Prostate gland (tissue), 2 donors: ENCODE measurements at regions not wholly inside any gene's neighbourhood (a gene's known extent, or its start where the extent isn't known, plus 50 kb on each side); places are given as distances from the start of the nearest gene placed in this dataset.

Source experiments
- POLR2A ChIP-seq: fragments of 450-650 bp; IDR thresholded peaks from one replicate; pipeline ENCODE4 v1.6.1; 2016; ENCODE audit warnings: antibody characterized with exemption, mild to moderate bottlenecking
- TF ChIP-seq, protein P1 (sequence below), 4 experiments: fragments of 200-600 bp in 2 of 4; fragments of 450-650 bp in 2 of 4; sonication (generic) in 2 of 4; IDR thresholded peaks; 1 replicate in 3 of 4; 2 replicates in 1 of 4; pipeline ENCODE4 v1.5.1; 2016 to 2019; ENCODE audit warnings: antibody characterized with exemption in 4 of 4, mild to moderate bottlenecking in 2 of 4, moderate library complexity in 2 of 4

DNA sequence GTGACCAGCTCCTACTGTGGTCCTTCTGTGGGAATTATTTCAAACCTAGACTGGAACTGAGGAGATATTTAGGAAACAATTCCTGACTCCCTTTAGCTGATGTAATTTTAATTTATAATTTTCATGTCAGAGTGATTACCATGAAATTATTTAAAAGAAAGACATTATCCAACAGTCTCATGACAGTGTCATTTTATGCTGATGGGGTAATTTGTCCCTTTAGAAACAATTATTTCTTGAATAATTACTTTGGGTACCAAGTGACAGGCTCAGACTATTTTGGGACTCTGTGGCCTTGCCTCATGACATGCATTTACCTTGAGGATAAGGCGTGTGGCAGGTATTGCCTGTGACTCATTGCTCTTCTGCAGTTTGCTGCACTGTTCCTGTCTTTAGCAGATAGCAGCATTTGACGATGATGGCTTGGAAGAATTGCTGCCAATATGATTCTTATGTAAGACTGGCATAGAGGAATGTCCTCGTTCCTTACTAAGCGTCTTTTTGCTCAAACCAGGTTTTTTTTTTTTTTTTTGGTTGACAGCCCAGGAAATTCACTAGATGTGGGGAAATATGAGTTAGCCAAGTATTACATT is 206.0 kb upstream of the HMCN1 start:
- TF ChIP-seq, protein P1, sequence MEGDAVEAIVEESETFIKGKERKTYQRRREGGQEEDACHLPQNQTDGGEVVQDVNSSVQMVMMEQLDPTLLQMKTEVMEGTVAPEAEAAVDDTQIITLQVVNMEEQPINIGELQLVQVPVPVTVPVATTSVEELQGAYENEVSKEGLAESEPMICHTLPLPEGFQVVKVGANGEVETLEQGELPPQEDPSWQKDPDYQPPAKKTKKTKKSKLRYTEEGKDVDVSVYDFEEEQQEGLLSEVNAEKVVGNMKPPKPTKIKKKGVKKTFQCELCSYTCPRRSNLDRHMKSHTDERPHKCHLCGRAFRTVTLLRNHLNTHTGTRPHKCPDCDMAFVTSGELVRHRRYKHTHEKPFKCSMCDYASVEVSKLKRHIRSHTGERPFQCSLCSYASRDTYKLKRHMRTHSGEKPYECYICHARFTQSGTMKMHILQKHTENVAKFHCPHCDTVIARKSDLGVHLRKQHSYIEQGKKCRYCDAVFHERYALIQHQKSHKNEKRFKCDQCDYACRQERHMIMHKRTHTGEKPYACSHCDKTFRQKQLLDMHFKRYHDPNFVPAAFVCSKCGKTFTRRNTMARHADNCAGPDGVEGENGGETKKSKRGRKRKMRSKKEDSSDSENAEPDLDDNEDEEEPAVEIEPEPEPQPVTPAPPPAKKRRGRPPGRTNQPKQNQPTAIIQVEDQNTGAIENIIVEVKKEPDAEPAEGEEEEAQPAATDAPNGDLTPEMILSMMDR (IDR thresholded peaks at IDR 0.05): no peak
- no peak for TF ChIP-seq POLR2A
